Myocyte (in vitro differentiated cells): ENCODE measurements at regions not wholly inside any gene's neighbourhood (a gene's known extent, or its start where the extent isn't known, plus 50 kb on each side); places are given as distances from the start of the nearest gene placed in this dataset.

Experiments used
- DNase-seq: peaks from one replicate; pipeline ENCODE4 v3.0.0-alpha.2; 2012; ENCODE audit warnings: low read depth

GRCh38 chr12:39047539-39048262 is 142.3 kb upstream of the CPNE8 start:
- DNase-seq: no peak

GRCh38 chr12:39044754-39045153 is 139.4 kb upstream of the CPNE8 start:
- no peak for DNase-seq

- DNase-seq: no peak
Measured at GRCh38 chr12:39043424-39043822, 138.0 kb upstream of the CPNE8 start.

- no peak for DNase-seq
Measured at GRCh38 chr12:39040275-39040674, 134.9 kb upstream of the CPNE8 start.

- DNase-seq: no peak
Measured at GRCh38 chr12:39037115-39037514, 131.7 kb upstream of the CPNE8 start.

- DNase-seq: no peak
Measured at GRCh38 chr12:39036105-39036504, 130.7 kb upstream of the CPNE8 start.

GRCh38 chr12:39033782-39034181 is 128.4 kb upstream of the CPNE8 start:
- DNase-seq: no peak

- no peak for DNase-seq
Measured at GRCh38 chr12:39032448-39032847, 127.1 kb upstream of the CPNE8 start.

GRCh38 chr12:39032034-39032433 is 126.6 kb upstream of the CPNE8 start:
- DNase-seq: no peak

- DNase-seq: no peak
Measured at GRCh38 chr12:39028382-39028781, 123.0 kb upstream of the CPNE8 start.

- DNase-seq: no peak
Measured at GRCh38 chr12:39012870-39013269, 107.5 kb upstream of the CPNE8 start.

GRCh38 chr12:39011166-39011565 is 105.8 kb upstream of the CPNE8 start:
- no peak for DNase-seq

- no peak for DNase-seq
Measured at GRCh38 chr12:39010406-39010805, 105.0 kb upstream of the CPNE8 start.

- DNase-seq: no peak
Measured at GRCh38 chr12:39007619-39008018, 102.2 kb upstream of the CPNE8 start.

- no peak for DNase-seq
Measured at GRCh38 chr12:39006286-39006685, 100.9 kb upstream of the CPNE8 start.

GRCh38 chr12:39005671-39006070 is 100.3 kb upstream of the CPNE8 start:
- no peak for DNase-seq

GRCh38 chr12:39003541-39004155 is 98.3 kb upstream of the CPNE8 start:
- no peak for DNase-seq

GRCh38 chr12:39000370-39000769 is 95.0 kb upstream of the CPNE8 start:
- DNase-seq: no peak

- no peak for DNase-seq
Measured at GRCh38 chr12:38998887-38999482, 93.6 kb upstream of the CPNE8 start.

- no peak for DNase-seq
Measured at GRCh38 chr12:38995249-38995648, 89.9 kb upstream of the CPNE8 start.

GRCh38 chr12:38985961-38986360 is 80.6 kb upstream of the CPNE8 start:
- DNase-seq: no peak

- no peak for DNase-seq
Measured at GRCh38 chr12:38984388-38984787, 79.0 kb upstream of the CPNE8 start.

GRCh38 chr12:38983117-38983571 is 77.8 kb upstream of the CPNE8 start:
- DNase-seq: no peak
